ENCODE measurements at regions not wholly inside any gene's neighbourhood (a gene's known extent, or its start where the extent isn't known, plus 50 kb on each side); places are given as distances from the start of the nearest gene placed in this dataset.

GRCh38 chr1:196049407-196049806, 558.8 kb downstream of the KCNT2 start:
- TF ChIP-seq CTCF (conservative IDR thresholded peaks at IDR 0.05; ENCODE audit: low read length) = no peak
- no peak for TF ChIP-seq EZH2phosphoT487 (IDR thresholded peaks at IDR 0.05; ENCODE audit: borderline replicate concordance, low read depth, low read length)
